ENCODE measurements at regions not wholly inside any gene's neighbourhood (a gene's known extent, or its start where the extent isn't known, plus 50 kb on each side); places are given as distances from the start of the nearest gene placed in this dataset.

GRCh38 chr1:229033480-229033879, 237.4 kb upstream of the RAB4A start:
- no peak for DNase-seq

- peak; percentile 78 for DNase-seq
Observed at GRCh38 chr1:229034342-229034741, 236.6 kb upstream of the RAB4A start.

GRCh38 chr1:229035054-229035747, 235.7 kb upstream of the RAB4A start:
- no peak for DNase-seq

GRCh38 chr1:229035748-229036082, 235.2 kb upstream of the RAB4A start:
- DNase-seq: no peak

- DNase-seq: no peak
Observed at GRCh38 chr1:229037806-229038405, 233.0 kb upstream of the RAB4A start.

- no peak for DNase-seq
Observed at GRCh38 chr1:229040630-229041358, 230.1 kb upstream of the RAB4A start.

GRCh38 chr1:229041946-229042345, 229.0 kb upstream of the RAB4A start:
- no peak for DNase-seq

- no peak for DNase-seq
Observed at GRCh38 chr1:229042482-229042881, 228.4 kb upstream of the RAB4A start.

- DNase-seq: no peak
Observed at GRCh38 chr1:229043115-229043514, 227.8 kb upstream of the RAB4A start.

GRCh38 chr1:229046251-229046853, 224.6 kb upstream of the RAB4A start:
- no peak for DNase-seq

- DNase-seq: no peak
Observed at GRCh38 chr1:229047161-229047839, 223.6 kb upstream of the RAB4A start.

GRCh38 chr1:229047840-229048620, 222.9 kb upstream of the RAB4A start:
- no peak for DNase-seq

- no peak for DNase-seq
Observed at GRCh38 chr1:229048896-229049295, 222.0 kb upstream of the RAB4A start.

- DNase-seq: no peak
Observed at GRCh38 chr1:229056046-229056445, 214.9 kb upstream of the RAB4A start.

- DNase-seq: no peak
Observed at GRCh38 chr1:229058111-229058561, 212.8 kb upstream of the RAB4A start.

GRCh38 chr1:229058729-229059128, 212.2 kb upstream of the RAB4A start:
- peak; percentile 11 for DNase-seq

- peak; percentile 13 for DNase-seq
Observed at GRCh38 chr1:229059671-229060539, 211.0 kb upstream of the RAB4A start.

- no peak for DNase-seq
Observed at GRCh38 chr1:229062135-229062534, 208.8 kb upstream of the RAB4A start.

GRCh38 chr1:229063154-229063773, 207.6 kb upstream of the RAB4A start:
- DNase-seq: no peak

Measured in skin of body (tissue), 1 donor.